Neural cell (in vitro differentiated cells): ENCODE measurements at regions not wholly inside any gene's neighbourhood (a gene's known extent, or its start where the extent isn't known, plus 50 kb on each side); places are given as distances from the start of the nearest gene placed in this dataset.

Experiments
- EZH2 ChIP-seq: fragments of 200-600, 300-800 bp; shearing (Covaris generic), sonication (generic); IDR thresholded peaks from 2 replicates; pipeline ENCODE4 v1.6.1; 2014; ENCODE audit warnings: antibody characterized with exemption, low read length, borderline replicate concordance, mild to moderate bottlenecking; ENCODE audit not compliant: insufficient read depth, poor library complexity, severe bottlenecking
- MXI1 ChIP-seq: fragments of 450-650 bp; conservative IDR thresholded peaks from 2 replicates; pipeline ENCODE4 v1.6.1; 2014; ENCODE audit warnings: antibody characterized with exemption, mild to moderate bottlenecking; ENCODE audit not compliant: poor library complexity, severe bottlenecking
- POLR2AphosphoS5 ChIP-seq: IDR thresholded peaks from 2 replicates; pipeline ENCODE4 v1.6.1; 2012
- RAD21 ChIP-seq: fragments of 450-650 bp; conservative IDR thresholded peaks from 2 replicates; pipeline ENCODE4 v1.6.1; 2014; ENCODE audit warnings: antibody characterized with exemption, mild to moderate bottlenecking, moderate library complexity
- TAF1 ChIP-seq: IDR thresholded peaks from 2 replicates; pipeline ENCODE4 v1.6.1; 2012; ENCODE audit warnings: low read depth
- TF ChIP-seq, protein P1 (sequence below): fragments of 450-650 bp; IDR thresholded peaks from 2 replicates; pipeline ENCODE4 v1.5.1; 2014; ENCODE audit warnings: antibody characterized with exemption, mild to moderate bottlenecking, moderate library complexity; ENCODE audit not compliant: poor library complexity, severe bottlenecking
- TF ChIP-seq, protein P2 (sequence below): IDR thresholded peaks from 2 replicates; pipeline ENCODE4 v1.6.1; 2012; ENCODE audit warnings: borderline replicate concordance

DNA sequence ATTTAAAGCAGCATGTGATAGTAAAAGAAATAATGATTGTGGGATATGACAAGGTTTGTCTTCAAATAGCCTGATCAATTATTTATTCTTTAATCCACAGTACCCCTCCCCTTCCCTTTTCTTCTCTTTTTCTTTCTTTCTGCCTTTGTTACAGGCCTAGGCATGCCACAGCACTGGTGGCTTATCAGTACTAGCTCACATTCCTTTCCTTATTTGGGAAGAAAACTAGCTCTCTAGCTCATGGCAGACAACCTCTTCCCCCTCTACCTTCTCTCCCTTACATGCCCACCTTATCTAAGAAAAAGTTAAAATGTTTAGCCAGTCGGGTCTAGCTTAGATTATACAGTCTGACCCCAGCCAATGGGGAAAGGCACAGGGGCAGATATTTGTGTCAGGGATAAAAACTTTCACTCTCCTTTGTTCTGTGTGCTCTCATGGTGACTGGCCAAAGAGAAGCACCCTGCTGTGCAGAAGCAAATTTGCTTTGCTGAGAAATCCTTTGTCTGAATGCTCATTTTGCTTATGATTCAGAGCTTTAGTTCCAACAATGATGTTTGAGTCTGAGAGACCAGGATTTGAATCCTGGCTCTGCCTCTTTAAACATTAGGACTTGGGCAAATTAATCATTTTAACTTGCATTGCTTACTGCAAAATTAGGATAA lies 75.8 kb upstream of the CDH12 start:
- TF ChIP-seq, protein P1, sequence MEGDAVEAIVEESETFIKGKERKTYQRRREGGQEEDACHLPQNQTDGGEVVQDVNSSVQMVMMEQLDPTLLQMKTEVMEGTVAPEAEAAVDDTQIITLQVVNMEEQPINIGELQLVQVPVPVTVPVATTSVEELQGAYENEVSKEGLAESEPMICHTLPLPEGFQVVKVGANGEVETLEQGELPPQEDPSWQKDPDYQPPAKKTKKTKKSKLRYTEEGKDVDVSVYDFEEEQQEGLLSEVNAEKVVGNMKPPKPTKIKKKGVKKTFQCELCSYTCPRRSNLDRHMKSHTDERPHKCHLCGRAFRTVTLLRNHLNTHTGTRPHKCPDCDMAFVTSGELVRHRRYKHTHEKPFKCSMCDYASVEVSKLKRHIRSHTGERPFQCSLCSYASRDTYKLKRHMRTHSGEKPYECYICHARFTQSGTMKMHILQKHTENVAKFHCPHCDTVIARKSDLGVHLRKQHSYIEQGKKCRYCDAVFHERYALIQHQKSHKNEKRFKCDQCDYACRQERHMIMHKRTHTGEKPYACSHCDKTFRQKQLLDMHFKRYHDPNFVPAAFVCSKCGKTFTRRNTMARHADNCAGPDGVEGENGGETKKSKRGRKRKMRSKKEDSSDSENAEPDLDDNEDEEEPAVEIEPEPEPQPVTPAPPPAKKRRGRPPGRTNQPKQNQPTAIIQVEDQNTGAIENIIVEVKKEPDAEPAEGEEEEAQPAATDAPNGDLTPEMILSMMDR: no peak
- TF ChIP-seq EZH2 (no peak), MXI1 (no peak), POLR2AphosphoS5 (no peak), RAD21 (no peak), TAF1 (no peak)
- TF ChIP-seq, protein P2, sequence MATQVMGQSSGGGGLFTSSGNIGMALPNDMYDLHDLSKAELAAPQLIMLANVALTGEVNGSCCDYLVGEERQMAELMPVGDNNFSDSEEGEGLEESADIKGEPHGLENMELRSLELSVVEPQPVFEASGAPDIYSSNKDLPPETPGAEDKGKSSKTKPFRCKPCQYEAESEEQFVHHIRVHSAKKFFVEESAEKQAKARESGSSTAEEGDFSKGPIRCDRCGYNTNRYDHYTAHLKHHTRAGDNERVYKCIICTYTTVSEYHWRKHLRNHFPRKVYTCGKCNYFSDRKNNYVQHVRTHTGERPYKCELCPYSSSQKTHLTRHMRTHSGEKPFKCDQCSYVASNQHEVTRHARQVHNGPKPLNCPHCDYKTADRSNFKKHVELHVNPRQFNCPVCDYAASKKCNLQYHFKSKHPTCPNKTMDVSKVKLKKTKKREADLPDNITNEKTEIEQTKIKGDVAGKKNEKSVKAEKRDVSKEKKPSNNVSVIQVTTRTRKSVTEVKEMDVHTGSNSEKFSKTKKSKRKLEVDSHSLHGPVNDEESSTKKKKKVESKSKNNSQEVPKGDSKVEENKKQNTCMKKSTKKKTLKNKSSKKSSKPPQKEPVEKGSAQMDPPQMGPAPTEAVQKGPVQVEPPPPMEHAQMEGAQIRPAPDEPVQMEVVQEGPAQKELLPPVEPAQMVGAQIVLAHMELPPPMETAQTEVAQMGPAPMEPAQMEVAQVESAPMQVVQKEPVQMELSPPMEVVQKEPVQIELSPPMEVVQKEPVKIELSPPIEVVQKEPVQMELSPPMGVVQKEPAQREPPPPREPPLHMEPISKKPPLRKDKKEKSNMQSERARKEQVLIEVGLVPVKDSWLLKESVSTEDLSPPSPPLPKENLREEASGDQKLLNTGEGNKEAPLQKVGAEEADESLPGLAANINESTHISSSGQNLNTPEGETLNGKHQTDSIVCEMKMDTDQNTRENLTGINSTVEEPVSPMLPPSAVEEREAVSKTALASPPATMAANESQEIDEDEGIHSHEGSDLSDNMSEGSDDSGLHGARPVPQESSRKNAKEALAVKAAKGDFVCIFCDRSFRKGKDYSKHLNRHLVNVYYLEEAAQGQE: no peak
